Smooth muscle cell (in vitro differentiated cells): ENCODE measurements at regions not wholly inside any gene's neighbourhood (a gene's known extent, or its start where the extent isn't known, plus 50 kb on each side); places are given as distances from the start of the nearest gene placed in this dataset.

Source experiments
- DNase-seq: peaks from one replicate; lab custom pipeline; 2025; ENCODE audit not compliant: unreplicated experiment; lab: John Stamatoyannopoulos, UW
- H2AFZ ChIP-seq: fragments of 200-600 bp; sonication (generic); 2 replicates; pipeline ENCODE4 v1.6.0; 2016; ENCODE audit warnings: antibody characterized with exemption, low read depth, mild to moderate bottlenecking
- H3F3A ChIP-seq: fragments of 200-600 bp; sonication (generic); 2 replicates; pipeline ENCODE4 v1.6.0; 2017; ENCODE audit warnings: antibody characterized with exemption, low read depth
- H3K27ac ChIP-seq: fragments of 200-600 bp; sonication (generic); 2 replicates; pipeline ENCODE4 v1.5.1; 2016; ENCODE audit warnings: low read depth, mild to moderate bottlenecking
- H3K27me3 ChIP-seq: fragments of 200-600 bp; sonication (generic); 2 replicates; pipeline ENCODE4 v1.6.1; 2016; ENCODE audit warnings: low read depth, mild to moderate bottlenecking
- H3K36me3 ChIP-seq: fragments of 200-600 bp; sonication (generic); 2 replicates; pipeline ENCODE4 v1.5.1; 2016; ENCODE audit warnings: low read depth
- H3K4me1 ChIP-seq: fragments of 200-600 bp; sonication (generic); 2 replicates; pipeline ENCODE4 v1.5.1; 2016; ENCODE audit warnings: low read depth
- H3K4me2 ChIP-seq: fragments of 200-600 bp; sonication (generic); 2 replicates; pipeline ENCODE4 v1.6.0; 2016; ENCODE audit warnings: mild to moderate bottlenecking
- H3K4me3 ChIP-seq: fragments of 200-600 bp; sonication (generic); 2 replicates; pipeline ENCODE4 v1.5.1; 2016; ENCODE audit warnings: mild to moderate bottlenecking
- H3K79me2 ChIP-seq: fragments of 200-600 bp; sonication (generic); 2 replicates; pipeline ENCODE4 v1.6.0; 2016; ENCODE audit warnings: low read depth, mild to moderate bottlenecking
- H3K9ac ChIP-seq: fragments of 200-600 bp; sonication (generic); 2 replicates; pipeline ENCODE4 v1.6.0; 2016; ENCODE audit warnings: low read depth
- H3K9me3 ChIP-seq: fragments of 200-600 bp; sonication (generic); replicated peaks from 2 replicates; pipeline ENCODE4 v1.5.1; 2016; ENCODE audit warnings: low read depth
- H4K20me1 ChIP-seq: fragments of 200-600 bp; sonication (generic); 2 replicates; pipeline ENCODE4 v1.6.0; 2016; ENCODE audit warnings: low read depth
- CTCF ChIP-seq: fragments of 200-600 bp; sonication (generic); IDR thresholded peaks from 2 replicates; pipeline ENCODE4 v1.5.1; 2017; ENCODE audit warnings: borderline replicate concordance, mild to moderate bottlenecking, antibody characterized with exemption; ENCODE audit not compliant: insufficient read depth, poor library complexity, severe bottlenecking
- WGBS: methylation state at CpG from one replicate; pipeline ENCODE4 v1.1.7; 2016; ENCODE audit warnings: low lambda C conversion rate; 5-methylcytosine and 5-hydroxymethylcytosine counted together

DNA sequence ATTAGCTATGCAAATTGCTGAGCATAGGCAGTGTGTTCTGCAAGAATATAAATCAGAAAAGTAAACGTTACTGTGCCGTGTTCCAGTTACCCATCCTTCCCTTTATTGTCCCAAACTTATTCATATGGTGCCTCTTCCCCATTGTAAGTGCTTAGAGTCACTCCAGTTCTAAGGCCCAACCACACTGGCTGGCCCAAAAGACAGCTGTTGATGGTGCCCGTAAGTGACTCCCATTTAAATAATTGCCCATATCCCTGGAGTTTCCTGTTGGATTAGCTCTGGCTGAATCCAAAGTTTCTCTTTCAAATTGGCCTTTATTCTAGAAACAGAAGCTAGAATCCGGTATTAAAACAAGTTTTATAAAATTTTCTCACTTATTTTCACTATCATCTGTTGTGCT lies 400.1 kb upstream of the DDHD1 start:
- no peaks in the 10 kb centered on the region for H4K20me1 ChIP-seq
- no peaks in the 10 kb centered on the region for H3K27me3 ChIP-seq
- H2AFZ ChIP-seq = no peak overlapping the region
- H3K4me3 ChIP-seq = no peak overlapping the region
- no peak for TF ChIP-seq CTCF
- WGBS = 85% methylated on average over 4 of the region's 4 CpGs
- H3F3A ChIP-seq = no peaks in the 10 kb centered on the region
- H3K4me1 ChIP-seq = no peaks in the 10 kb centered on the region
- H3K4me2 ChIP-seq = no peak overlapping the region
- DNase-seq = no peak
- H3K9me3 ChIP-seq = no peaks in the 10 kb centered on the region
- H3K36me3 ChIP-seq = no peaks in the 10 kb centered on the region
- H3K27ac ChIP-seq = no peak overlapping the region
- H3K9ac ChIP-seq = no peak overlapping the region
- H3K79me2 ChIP-seq = no peaks in the 10 kb centered on the region

DNA sequence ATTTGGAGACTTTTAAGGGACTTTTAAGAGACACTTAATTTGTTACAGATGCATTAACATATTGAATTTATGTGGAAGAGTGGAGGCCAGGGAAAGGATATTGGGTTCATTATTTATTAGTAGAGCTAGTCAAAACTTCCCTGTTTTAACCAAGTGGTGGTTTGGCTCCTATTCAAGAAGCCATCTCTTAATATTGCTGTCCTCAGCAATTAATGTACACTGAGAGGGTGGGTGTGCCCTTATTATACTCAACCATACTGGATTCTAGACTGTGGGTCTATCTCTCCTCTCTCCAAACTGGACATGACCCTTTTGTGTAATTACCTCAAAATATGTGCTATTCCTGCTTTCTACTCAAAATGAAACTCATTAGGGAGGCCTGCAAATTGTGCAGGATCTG lies 398.7 kb upstream of the DDHD1 start:
- H3K36me3 ChIP-seq = no peaks in the 10 kb centered on the region
- no peaks in the 10 kb centered on the region for H3K79me2 ChIP-seq
- no peaks in the 10 kb centered on the region for H3F3A ChIP-seq
- no peaks in the 10 kb centered on the region for H3K4me1 ChIP-seq
- H3K4me2 ChIP-seq = no peak overlapping the region
- no peaks in the 10 kb centered on the region for H3K9me3 ChIP-seq
- H4K20me1 ChIP-seq = no peaks in the 10 kb centered on the region
- no peak overlapping the region for H3K9ac ChIP-seq
- H3K4me3 ChIP-seq = no peak overlapping the region
- no peak for TF ChIP-seq CTCF
- H3K27me3 ChIP-seq = no peaks in the 10 kb centered on the region
- no peak overlapping the region for H2AFZ ChIP-seq
- no peak for DNase-seq
- no peak overlapping the region for H3K27ac ChIP-seq

DNA sequence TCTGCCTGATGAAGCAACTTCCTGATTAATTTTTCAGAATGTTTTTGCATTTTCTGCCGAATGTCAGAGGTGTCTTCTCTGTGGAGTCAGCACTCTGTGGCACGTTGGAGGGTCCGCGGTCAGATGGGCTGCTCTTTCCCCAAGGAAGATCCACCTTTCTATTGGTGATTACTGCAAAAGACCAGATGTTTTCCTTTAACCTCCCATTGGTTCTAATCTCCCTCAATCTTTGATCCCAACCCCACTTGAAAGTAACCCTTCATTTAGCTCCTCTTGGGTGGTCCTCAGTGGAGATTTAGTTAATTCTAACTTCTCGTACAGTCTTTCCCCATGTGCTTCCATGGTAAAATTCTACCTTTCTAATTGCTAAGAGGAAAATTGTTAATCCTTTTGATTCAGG lies 397.7 kb upstream of the DDHD1 start:
- H3K4me1 ChIP-seq = no peaks in the 10 kb centered on the region
- H3K9me3 ChIP-seq = no peaks in the 10 kb centered on the region
- H3K27ac ChIP-seq = no peak overlapping the region
- H3K27me3 ChIP-seq = no peaks in the 10 kb centered on the region
- H2AFZ ChIP-seq = no peak overlapping the region
- 91% methylated on average over 5 of the region's 5 CpGs for WGBS
- H3F3A ChIP-seq = no peaks in the 10 kb centered on the region
- H3K4me3 ChIP-seq = no peak overlapping the region
- DNase-seq = no peak
- H3K4me2 ChIP-seq = no peak overlapping the region
- no peaks in the 10 kb centered on the region for H3K79me2 ChIP-seq
- no peak overlapping the region for H3K9ac ChIP-seq
- H3K36me3 ChIP-seq = no peaks in the 10 kb centered on the region
- no peaks in the 10 kb centered on the region for H4K20me1 ChIP-seq
- no peak for TF ChIP-seq CTCF

DNA sequence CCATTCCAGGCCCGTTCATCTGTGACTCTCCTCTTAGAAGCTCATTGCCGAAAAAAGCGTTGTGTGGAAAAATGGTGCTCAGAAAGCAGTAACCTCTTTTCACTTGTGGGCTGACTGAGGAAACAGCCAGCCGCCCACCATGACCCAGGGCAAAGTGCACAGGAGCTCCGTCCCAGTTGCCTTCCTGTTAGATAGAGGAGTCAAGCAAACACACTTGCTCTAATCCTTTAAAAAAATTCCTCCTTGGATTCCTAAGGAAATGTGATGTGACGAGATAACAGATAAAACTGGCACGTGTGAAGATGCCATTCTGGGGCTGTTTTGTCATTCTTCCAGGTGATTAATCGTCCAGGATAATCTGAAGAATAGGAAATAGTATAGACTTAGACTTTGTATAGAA lies 396.8 kb upstream of the DDHD1 start:
- Histone ChIP-seq H3K4me3 (no peak overlapping the region), H2AFZ (no peak overlapping the region), H3K9ac (no peak overlapping the region), H3F3A (no peaks in the 10 kb centered on the region), H3K27me3 (no peaks in the 10 kb centered on the region), H3K9me3 (no peaks in the 10 kb centered on the region), H3K36me3 (no peaks in the 10 kb centered on the region), H3K4me2 (no peak overlapping the region), H4K20me1 (no peaks in the 10 kb centered on the region), H3K27ac (no peak overlapping the region), H3K79me2 (no peaks in the 10 kb centered on the region), H3K4me1 (no peaks in the 10 kb centered on the region)
- 69% methylated on average over 8 of the region's 8 CpGs for WGBS
- DNase-seq = no peak
- no peak for TF ChIP-seq CTCF
